ENCODE measurements at regions not wholly inside any gene's neighbourhood (a gene's known extent, or its start where the extent isn't known, plus 50 kb on each side); places are given as distances from the start of the nearest gene placed in this dataset.

- no peak for DNase-seq (ENCODE audit: low spot score)
- TF ChIP-seq, protein P1, sequence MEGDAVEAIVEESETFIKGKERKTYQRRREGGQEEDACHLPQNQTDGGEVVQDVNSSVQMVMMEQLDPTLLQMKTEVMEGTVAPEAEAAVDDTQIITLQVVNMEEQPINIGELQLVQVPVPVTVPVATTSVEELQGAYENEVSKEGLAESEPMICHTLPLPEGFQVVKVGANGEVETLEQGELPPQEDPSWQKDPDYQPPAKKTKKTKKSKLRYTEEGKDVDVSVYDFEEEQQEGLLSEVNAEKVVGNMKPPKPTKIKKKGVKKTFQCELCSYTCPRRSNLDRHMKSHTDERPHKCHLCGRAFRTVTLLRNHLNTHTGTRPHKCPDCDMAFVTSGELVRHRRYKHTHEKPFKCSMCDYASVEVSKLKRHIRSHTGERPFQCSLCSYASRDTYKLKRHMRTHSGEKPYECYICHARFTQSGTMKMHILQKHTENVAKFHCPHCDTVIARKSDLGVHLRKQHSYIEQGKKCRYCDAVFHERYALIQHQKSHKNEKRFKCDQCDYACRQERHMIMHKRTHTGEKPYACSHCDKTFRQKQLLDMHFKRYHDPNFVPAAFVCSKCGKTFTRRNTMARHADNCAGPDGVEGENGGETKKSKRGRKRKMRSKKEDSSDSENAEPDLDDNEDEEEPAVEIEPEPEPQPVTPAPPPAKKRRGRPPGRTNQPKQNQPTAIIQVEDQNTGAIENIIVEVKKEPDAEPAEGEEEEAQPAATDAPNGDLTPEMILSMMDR (IDR thresholded peaks at IDR 0.05; ENCODE audit: extremely low read depth, missing control alignments): no peak
Measured at GRCh38 chr15:53448232-53449015, 311.0 kb downstream of the WDR72 start.

DNA sequence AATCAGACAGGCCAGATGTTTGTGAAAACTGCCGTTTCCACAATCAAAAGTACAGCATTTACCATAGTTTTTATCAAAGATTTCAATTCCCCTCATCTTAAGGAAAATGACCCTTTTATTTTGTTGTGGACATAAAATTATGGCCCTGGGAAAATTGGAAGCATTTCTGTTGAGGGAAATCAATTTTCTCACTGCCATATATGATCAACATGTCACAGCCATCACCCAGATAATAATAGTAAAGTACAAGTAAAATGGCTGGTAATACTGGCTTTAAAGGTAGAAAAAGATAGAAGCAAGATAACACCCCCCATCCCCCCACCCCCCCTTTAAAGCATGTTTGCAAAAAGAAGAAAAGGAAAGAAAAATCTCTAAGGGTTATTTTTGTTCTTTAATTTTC lies 311.7 kb downstream of the WDR72 start:
- TF ChIP-seq, protein P1 (IDR thresholded peaks at IDR 0.05; ENCODE audit: extremely low read depth, missing control alignments): no peak
- no peak for DNase-seq (ENCODE audit: low spot score)

GRCh38 chr15:53447053-53447574 lies 312.3 kb downstream of the WDR72 start:
- DNase-seq (ENCODE audit: low spot score): no peak
- TF ChIP-seq, protein P1 (IDR thresholded peaks at IDR 0.05; ENCODE audit: extremely low read depth, missing control alignments): no peak

GRCh38 chr15:53446376-53446775 lies 313.1 kb downstream of the WDR72 start:
- TF ChIP-seq, protein P1 (IDR thresholded peaks at IDR 0.05; ENCODE audit: extremely low read depth, missing control alignments): no peak
- no peak for DNase-seq (ENCODE audit: low spot score)

DNA sequence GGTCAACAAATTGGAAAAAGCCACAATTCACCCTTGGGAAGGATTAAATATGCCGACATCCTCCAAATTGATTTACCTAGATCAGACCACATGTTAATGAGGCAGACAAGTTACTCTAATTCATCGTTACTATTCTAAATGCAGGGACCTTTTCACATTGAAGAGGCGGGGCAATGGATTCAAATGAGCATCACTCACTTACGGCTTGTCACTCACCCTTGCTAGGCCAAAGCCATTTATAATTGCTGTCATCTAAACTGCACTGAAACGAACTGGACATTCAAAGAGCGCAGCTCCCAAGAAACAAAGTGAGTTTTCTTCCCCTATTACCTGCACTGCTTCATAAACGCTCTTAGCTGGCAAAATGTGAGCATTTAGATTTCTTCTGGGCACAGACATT lies 313.9 kb downstream of the WDR72 start:
- TF ChIP-seq, protein P1 (IDR thresholded peaks at IDR 0.05; ENCODE audit: extremely low read depth, missing control alignments): no peak
- DNase-seq (ENCODE audit: low spot score): no peak

- TF ChIP-seq, protein P1 (IDR thresholded peaks at IDR 0.05; ENCODE audit: extremely low read depth, missing control alignments): no peak
- DNase-seq (ENCODE audit: low spot score): no peak
Measured at GRCh38 chr15:53437985-53438841, 321.2 kb downstream of the WDR72 start.

DNA sequence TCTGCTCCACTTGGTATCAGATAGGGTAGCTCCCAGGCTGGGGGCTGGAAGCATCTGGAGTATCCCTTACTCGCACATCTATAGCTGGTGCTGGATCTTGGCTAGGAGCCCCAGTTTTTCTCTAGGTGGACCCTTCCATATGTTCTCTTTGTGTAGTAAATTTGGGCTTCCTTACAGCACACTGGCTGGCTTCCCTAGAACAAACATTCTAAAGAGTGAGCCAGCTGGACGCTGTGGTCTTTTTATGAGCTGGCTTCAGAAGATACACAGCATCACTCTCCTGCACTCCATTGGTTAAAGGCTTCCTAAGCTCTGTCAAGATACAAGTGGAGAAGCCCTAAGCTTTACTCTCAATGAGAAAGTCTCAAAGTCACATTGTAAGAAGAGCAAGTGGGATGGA lies 322.1 kb downstream of the WDR72 start:
- no peak for DNase-seq (ENCODE audit: low spot score)

More for the DNA sequence above, 322.1 kb downstream of the WDR72 start:
- TF ChIP-seq, protein P1 (IDR thresholded peaks at IDR 0.05; ENCODE audit: extremely low read depth, missing control alignments): no peak
